HG02623 (cell line): ENCODE measurements at regions not wholly inside any gene's neighbourhood (a gene's known extent, or its start where the extent isn't known, plus 50 kb on each side); places are given as distances from the start of the nearest gene placed in this dataset.
"Not testable (repeated sequence)": the region's sequence is repeated elsewhere in the genome, so short reads cannot be mapped to it uniquely, and the experiment has no call there.

Source experiments
- ATAC-seq: cut with Tn5 transposase; IDR thresholded peaks from one replicate; pipeline ENCODE4 v1.9.1; 2021; ENCODE audit warnings: moderate library complexity; ENCODE audit not compliant: unreplicated experiment

- not testable (repeated sequence) for ATAC-seq
Observed at GRCh38 chr1:206358771-206359170, 111.5 kb upstream of the IKBKE start.

GRCh38 chr1:206359377-206359776 is 110.9 kb upstream of the IKBKE start:
- not testable (repeated sequence) for ATAC-seq

- not testable (repeated sequence) for ATAC-seq
Observed at GRCh38 chr1:206361978-206362543, 108.2 kb upstream of the IKBKE start.

GRCh38 chr1:206362994-206363393 is 107.3 kb upstream of the IKBKE start:
- ATAC-seq, result not testable (repeated sequence)

- ATAC-seq, result not testable (repeated sequence)
Observed at GRCh38 chr1:206365271-206365670, 105.0 kb upstream of the IKBKE start.

- ATAC-seq, result not testable (repeated sequence)
Observed at GRCh38 chr1:206366131-206366530, 104.1 kb upstream of the IKBKE start.

- ATAC-seq, result not testable (repeated sequence)
Observed at GRCh38 chr1:206366772-206367171, 103.5 kb upstream of the IKBKE start.

- ATAC-seq, result not testable (repeated sequence)
Observed at GRCh38 chr1:206367955-206368622, 102.2 kb upstream of the IKBKE start.

- not testable (repeated sequence) for ATAC-seq
Observed at GRCh38 chr1:206374725-206375124, 95.6 kb upstream of the IKBKE start.

- not testable (repeated sequence) for ATAC-seq
Observed at GRCh38 chr1:206375552-206375951, 94.7 kb upstream of the IKBKE start.

GRCh38 chr1:206378506-206378905 is 91.8 kb upstream of the IKBKE start:
- ATAC-seq, result not testable (repeated sequence)

- not testable (repeated sequence) for ATAC-seq
Observed at GRCh38 chr1:206379245-206379644, 91.0 kb upstream of the IKBKE start.

GRCh38 chr1:206380163-206380790 is 90.0 kb upstream of the IKBKE start:
- not testable (repeated sequence) for ATAC-seq

GRCh38 chr1:206380791-206381610 is 89.3 kb upstream of the IKBKE start:
- ATAC-seq, result not testable (repeated sequence)

- ATAC-seq, result not testable (repeated sequence)
Observed at GRCh38 chr1:206384029-206384807, 86.1 kb upstream of the IKBKE start.

GRCh38 chr1:206384891-206385290 is 85.4 kb upstream of the IKBKE start:
- not testable (repeated sequence) for ATAC-seq

- ATAC-seq, result not testable (repeated sequence)
Observed at GRCh38 chr1:206387631-206388030, 82.6 kb upstream of the IKBKE start.

- not testable (repeated sequence) for ATAC-seq
Observed at GRCh38 chr1:206391903-206392302, 78.4 kb upstream of the IKBKE start.

- ATAC-seq, result not testable (repeated sequence)
Observed at GRCh38 chr1:206397501-206397900, 72.8 kb upstream of the IKBKE start.

GRCh38 chr1:206398261-206398660 is 72.0 kb upstream of the IKBKE start:
- not testable (repeated sequence) for ATAC-seq
